PFSK-1 (cell line): ENCODE measurements at regions not wholly inside any gene's neighbourhood (a gene's known extent, or its start where the extent isn't known, plus 50 kb on each side); places are given as distances from the start of the nearest gene placed in this dataset.

Source experiments
- FOXP2 ChIP-seq: optimal IDR thresholded peaks from 2 replicates; pipeline ENCODE3; 2011; ENCODE audit warnings: borderline replicate concordance, control low read depth, inconsistent platforms; ENCODE audit not compliant: insufficient read depth; ENCODE audit errors: extremely low read length, extremely low read depth
- POLR2AphosphoS5 ChIP-seq: IDR thresholded peaks from 2 replicates; pipeline ENCODE4 v1.6.1; 2012; ENCODE audit warnings: low read depth, mild to moderate bottlenecking, control low read depth, low read length, moderate library complexity
- REST ChIP-seq, 2 experiments: IDR thresholded peaks; 2 replicates each; pipeline versions ENCODE4 v1.6.1 to v1.8.0; 2011 to 2012; ENCODE audit warnings: low read depth in 2 of 2, low read length in 2 of 2, control low read depth in 1 of 2, inconsistent platforms in 1 of 2, mild to moderate bottlenecking in 1 of 2, moderate library complexity in 1 of 2; ENCODE audit not compliant: insufficient read depth in 1 of 2
- SIN3A ChIP-seq: IDR thresholded peaks from 2 replicates; pipeline ENCODE4 v1.6.1; 2012; ENCODE audit warnings: mild to moderate bottlenecking, low read length, moderate library complexity, borderline replicate concordance; ENCODE audit not compliant: insufficient read depth
- TAF1 ChIP-seq: IDR thresholded peaks from 2 replicates; pipeline ENCODE4 v1.6.1; 2012; ENCODE audit warnings: low read length, control low read depth, borderline replicate concordance; ENCODE audit not compliant: insufficient read depth

- TF ChIP-seq POLR2AphosphoS5: no peak
- TF ChIP-seq TAF1: no peak
- no peak for TF ChIP-seq REST (IDR thresholded peaks at IDR 0.05; ENCODE audit: insufficient read depth in 1 of 2, low read depth in 2 of 2, low read length in 2 of 2)
- TF ChIP-seq SIN3A: no peak
- no peak for TF ChIP-seq FOXP2
Measured at GRCh38 chr13:34250151-34250670, 432.3 kb downstream of the RFC3 start.
